ENCODE measurements at regions not wholly inside any gene's neighbourhood (a gene's known extent, or its start where the extent isn't known, plus 50 kb on each side); places are given as distances from the start of the nearest gene placed in this dataset.

- no peak for FAIRE-seq
Observed at GRCh38 chr9:105861972-105862371, 167.6 kb downstream of the TMEM38B start.

DNA sequence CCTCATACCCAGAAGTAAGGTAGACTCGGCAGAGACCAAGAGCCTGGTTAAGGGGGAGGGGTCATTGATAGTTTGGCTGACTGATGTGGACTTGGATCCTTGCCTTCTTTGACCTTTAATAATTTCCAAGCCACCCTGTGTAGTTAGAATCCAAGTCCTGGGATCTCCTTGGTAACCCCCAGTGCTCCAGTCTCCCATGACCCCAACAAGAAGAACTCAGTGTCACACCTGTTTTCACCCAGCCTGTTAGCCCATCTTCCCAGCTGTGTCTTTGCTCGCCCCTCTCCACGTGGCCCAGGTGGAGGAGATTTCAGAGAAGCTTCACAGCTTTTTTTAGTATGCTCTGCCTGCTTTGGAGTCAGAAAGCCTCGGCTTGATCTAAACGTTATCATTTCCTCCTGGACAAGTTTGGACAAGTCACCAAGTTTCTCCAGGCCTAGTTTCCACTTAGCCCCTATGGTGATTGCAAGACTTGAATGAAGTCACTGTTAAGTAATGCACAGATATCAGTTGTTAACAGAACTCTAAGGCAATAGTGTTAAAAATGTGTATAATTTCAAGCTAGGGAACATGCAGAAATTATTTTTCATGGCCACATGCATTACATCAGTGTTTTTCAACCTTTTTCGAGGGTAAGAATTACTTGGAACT is 170.0 kb downstream of the TMEM38B start:
- no peak for FAIRE-seq

- no peak for FAIRE-seq
Observed at GRCh38 chr9:105865285-105865684, 170.9 kb downstream of the TMEM38B start.

DNA sequence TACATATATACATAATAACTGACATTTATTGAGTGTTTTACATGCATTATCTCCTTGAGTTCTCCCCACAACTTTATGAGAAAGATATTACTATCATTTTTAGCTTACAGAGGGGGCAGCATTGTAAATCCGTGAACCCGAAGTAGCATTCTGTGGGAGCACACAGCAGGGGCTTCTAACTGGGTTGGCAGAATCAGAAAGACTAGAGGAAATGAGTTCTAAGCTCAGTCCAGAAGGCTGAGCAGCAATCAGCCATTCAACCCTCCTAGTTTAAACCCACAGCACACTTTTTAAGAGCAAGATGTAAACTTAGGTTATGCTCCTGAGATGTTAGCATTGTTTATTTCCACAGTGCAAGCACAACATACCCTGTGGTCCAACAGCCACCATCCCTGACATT is 177.2 kb downstream of the TMEM38B start:
- FAIRE-seq: no peak

- FAIRE-seq: no peak
Observed at GRCh38 chr9:105873801-105874200, 179.5 kb downstream of the TMEM38B start.

GRCh38 chr9:105877721-105878120 is 183.4 kb downstream of the TMEM38B start:
- no peak for FAIRE-seq

- FAIRE-seq: no peak
Observed at GRCh38 chr9:105879181-105879580, 184.8 kb downstream of the TMEM38B start.

DNA sequence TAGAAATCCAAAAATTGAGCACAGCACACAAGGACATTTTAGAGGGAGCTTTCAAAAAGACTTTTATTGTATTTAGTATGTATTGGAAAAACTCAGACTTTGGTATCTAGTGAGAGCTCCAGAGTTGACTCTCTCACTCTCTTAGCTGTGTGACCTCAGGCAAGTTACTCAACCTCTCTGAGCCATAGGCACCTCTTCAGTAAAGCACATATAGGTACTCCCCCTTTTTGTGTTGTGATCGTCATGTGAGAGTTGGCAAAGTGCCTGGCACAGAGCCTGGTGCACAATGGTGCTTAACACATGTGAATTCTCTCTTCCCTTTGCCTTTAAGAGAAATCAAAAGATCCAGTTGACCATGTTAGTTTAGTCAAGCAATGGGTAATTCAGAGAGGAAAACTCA is 186.2 kb downstream of the TMEM38B start:
- FAIRE-seq: no peak

- no peak for FAIRE-seq
Observed at GRCh38 chr9:105881021-105881420, 186.7 kb downstream of the TMEM38B start.

DNA sequence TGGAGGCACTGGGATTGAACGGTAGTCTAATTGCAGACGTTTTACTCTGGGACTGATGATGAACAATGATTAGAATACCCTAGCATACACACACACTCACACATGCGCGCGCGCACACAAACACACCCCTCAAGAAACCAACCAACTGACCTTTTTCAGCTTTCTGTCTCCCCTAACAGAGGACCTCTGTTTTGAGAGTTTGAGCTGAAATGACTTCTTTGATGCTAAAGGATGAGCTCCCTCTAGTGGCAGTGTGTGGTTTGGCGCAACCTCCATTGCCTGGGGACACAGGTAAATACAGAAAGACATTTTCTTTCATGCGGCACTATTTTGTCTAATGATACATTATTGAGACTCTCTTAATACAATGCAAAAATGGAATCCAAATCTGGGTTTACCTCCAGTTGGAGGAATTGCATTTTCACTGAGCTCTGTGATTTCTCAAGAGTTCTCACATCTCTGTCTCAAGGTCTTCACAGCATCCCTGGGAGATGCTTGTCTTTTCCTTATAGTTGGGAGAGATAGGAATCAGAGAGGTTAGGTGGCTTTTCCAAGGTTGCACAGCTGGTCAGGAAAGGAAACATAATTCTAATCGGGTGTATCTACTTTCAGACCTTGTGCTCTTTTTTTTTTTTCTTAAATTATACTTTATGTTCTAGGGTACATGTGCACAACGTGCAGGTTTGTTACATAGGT is 187.5 kb downstream of the TMEM38B start:
- FAIRE-seq: no peak

DNA sequence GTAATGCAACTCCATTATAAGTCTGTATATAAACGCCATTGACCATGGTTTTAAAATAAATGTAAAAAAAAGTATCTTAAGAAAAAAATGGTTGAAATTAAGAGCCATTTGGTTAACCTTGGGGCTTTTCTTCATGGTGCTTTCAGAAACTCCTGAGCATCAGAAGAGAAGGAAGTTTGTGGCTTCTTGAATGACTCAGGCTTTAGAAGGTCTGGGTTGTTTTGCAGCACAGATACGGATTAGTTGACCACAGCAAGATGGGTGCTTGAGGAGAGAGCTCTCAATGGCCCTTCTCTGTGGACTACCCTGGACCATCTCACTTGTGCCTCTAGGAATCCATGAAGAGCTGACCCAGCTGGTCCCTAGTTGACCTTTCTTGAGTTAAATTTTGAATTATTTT is 189.5 kb downstream of the TMEM38B start:
- FAIRE-seq: no peak

GRCh38 chr9:105884416-105884815 is 190.1 kb downstream of the TMEM38B start:
- FAIRE-seq: no peak

GRCh38 chr9:105886136-105886535 is 191.8 kb downstream of the TMEM38B start:
- no peak for FAIRE-seq

- no peak for FAIRE-seq
Observed at GRCh38 chr9:105887679-105888078, 193.3 kb downstream of the TMEM38B start.

DNA sequence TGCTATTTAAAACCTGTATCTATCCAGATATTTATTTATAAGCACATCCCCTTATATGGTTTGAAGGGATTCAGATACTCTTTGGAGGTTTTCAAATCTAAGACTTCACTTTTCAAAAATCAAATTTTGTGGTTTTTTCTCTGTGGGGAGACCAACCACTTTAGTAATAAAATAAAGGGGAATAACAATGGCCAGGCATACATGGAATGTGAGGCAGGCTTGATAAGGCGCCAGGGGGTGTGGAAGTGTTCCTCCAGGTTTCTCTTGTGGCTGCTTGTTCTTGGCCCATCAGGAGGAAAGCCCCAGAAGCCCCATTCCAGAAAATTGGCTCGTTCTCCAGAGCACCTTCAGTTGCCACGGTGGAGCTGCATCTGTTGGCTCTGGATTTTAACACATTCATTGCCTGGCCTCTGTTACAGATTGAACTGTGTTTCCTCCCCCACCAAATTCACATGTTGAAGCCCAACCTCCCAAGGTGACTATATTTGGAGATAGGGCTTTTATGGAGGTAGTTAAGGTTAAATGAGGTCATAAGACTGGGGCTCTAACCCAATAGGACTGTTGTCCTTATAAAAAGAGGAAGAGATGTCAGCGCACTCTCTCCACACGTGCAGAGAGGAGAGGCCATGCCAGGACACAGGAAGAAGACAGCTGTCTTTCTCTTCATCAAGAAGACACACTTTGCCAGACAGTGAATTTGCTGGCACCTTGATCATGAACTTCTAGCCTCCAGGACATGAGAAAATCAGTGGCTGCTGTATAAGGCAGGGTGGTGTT is 195.9 kb downstream of the TMEM38B start:
- FAIRE-seq: no peak

DNA sequence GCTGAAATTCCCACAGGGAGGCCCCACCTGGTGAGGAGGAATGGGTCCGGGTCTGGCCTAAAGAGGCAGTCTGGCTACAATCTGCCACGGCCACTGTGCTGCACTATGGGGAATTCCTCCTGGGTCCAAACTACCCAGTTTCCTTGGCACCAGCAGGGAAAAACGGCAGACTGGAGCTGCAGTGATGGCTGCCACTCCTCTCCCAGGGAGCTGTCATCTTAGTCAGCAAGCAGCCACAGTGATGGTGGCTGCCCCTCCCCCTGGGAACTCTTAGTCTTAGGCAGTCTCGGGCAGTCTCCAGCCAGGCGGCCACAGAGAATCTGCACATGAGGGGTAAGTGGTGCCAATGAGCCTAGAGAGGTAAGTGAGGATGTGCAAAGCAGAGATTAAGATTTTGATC is 205.8 kb downstream of the TMEM38B start:
- FAIRE-seq: no peak

- no peak for FAIRE-seq
Observed at GRCh38 chr9:105901514-105902109, 207.3 kb downstream of the TMEM38B start.

GRCh38 chr9:105908069-105908468 is 213.7 kb downstream of the TMEM38B start:
- no peak for FAIRE-seq

DNA sequence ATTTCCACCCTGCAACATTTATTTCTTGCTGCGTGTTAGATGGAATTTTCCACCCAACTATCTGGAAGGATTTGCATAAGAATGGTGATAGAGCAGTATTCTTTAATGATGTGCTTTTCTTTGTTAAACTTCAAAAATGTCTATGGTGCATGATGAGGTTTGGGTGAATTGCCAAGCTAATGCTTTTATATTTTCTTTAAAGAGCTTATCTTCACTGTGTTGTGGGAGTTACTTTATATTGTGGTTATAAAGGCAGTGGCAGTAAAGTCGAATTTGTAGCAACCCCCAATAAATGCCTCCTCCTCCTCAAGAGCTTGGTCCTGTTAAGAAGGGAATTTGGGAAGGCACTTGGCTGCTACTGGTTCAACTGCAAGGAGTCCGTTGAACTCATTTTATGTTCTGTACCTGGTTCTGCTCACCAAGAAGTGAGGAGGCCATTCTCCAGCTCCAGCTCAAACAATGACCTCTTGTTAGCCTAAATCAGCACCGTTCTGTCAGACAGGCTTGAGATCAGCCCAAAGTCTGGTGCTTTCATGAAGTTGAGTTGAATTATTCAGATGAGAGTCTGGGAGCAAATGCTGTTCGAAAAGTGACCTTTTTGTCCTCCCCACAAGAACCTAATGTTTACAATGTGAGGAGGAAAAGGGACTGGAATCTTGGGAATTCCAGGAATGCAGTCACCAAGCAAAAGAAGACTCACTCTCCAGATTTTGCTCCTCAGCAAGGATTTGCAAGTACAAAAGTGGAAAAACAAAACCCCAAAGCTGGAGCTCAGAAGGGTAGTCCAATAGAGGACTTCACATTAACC is 217.0 kb downstream of the TMEM38B start:
- FAIRE-seq: peak; percentile 33

GRCh38 chr9:105912157-105912862 is 218.0 kb downstream of the TMEM38B start:
- no peak for FAIRE-seq

GRCh38 chr9:105912863-105913516 is 218.6 kb downstream of the TMEM38B start:
- FAIRE-seq: no peak
